C4-2B (cell line): ENCODE measurements at regions not wholly inside any gene's neighbourhood (a gene's known extent, or its start where the extent isn't known, plus 50 kb on each side); places are given as distances from the start of the nearest gene placed in this dataset.

ENCODE experiments used
- ZFX ChIP-seq: fragments of 450-650 bp; IDR thresholded peaks from 2 replicates; pipeline ENCODE4 v1.6.1; 2017
- TF ChIP-seq, protein P1 (sequence below): fragments of 450-650 bp; conservative IDR thresholded peaks from 2 replicates; pipeline ENCODE4 v1.5.1; 2017; ENCODE audit warnings: mild to moderate bottlenecking

DNA sequence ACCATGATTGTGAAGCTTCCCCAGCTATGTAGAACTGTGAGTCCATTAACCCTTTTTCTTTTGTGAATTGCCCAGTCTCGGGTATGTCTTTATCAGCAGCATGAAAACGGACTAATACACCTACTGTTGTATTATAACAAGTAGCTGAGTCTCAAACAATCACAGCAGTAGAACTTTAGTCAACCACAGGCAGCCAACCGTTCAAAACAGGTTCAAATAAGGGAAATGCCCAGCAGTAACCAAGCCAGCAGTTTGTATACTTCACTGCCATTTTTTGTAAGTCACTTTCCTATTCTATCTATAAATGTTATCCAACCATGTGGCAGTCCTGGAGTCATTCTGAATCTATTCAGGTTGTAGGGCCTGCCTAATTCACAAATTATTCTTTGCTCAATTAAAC lies 1560.6 kb upstream of the SLC39A10 start:
- TF ChIP-seq, protein P1, sequence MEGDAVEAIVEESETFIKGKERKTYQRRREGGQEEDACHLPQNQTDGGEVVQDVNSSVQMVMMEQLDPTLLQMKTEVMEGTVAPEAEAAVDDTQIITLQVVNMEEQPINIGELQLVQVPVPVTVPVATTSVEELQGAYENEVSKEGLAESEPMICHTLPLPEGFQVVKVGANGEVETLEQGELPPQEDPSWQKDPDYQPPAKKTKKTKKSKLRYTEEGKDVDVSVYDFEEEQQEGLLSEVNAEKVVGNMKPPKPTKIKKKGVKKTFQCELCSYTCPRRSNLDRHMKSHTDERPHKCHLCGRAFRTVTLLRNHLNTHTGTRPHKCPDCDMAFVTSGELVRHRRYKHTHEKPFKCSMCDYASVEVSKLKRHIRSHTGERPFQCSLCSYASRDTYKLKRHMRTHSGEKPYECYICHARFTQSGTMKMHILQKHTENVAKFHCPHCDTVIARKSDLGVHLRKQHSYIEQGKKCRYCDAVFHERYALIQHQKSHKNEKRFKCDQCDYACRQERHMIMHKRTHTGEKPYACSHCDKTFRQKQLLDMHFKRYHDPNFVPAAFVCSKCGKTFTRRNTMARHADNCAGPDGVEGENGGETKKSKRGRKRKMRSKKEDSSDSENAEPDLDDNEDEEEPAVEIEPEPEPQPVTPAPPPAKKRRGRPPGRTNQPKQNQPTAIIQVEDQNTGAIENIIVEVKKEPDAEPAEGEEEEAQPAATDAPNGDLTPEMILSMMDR, result no peak
- TF ChIP-seq ZFX, result no peak
